Peyer's patch (tissue), 4 donors: ENCODE measurements at regions not wholly inside any gene's neighbourhood (a gene's known extent, or its start where the extent isn't known, plus 50 kb on each side); places are given as distances from the start of the nearest gene placed in this dataset.

Source experiments
- DNase-seq, 3 donors: peaks; one replicate each; pipeline ENCODE4 v3.0.0-alpha.2; 2017 to 2019
- H3K27ac ChIP-seq, 4 donors: fragments of 200-600 bp; sonication (generic); one replicate each; pipeline ENCODE4 v1.5.1; 2016 to 2019
- H3K27me3 ChIP-seq, 2 donors: fragments of 200-600 bp; sonication (generic); one replicate each; pipeline ENCODE4 v1.5.1; 2019
- H3K36me3 ChIP-seq, 3 donors: fragments of 200-600 bp; sonication (generic); one replicate each; pipeline ENCODE4 v1.5.1; 2016 to 2019
- H3K4me1 ChIP-seq, 4 donors: fragments of 200-600 bp; sonication (generic); one replicate each; pipeline ENCODE4 v1.5.1; 2016 to 2019
- H3K4me3 ChIP-seq, 4 donors: fragments of 200-600 bp; sonication (generic); 1 replicate in 3 of 4; 2 replicates in 1 of 4; pipeline ENCODE4 v1.5.1; 2016 to 2019; ENCODE audit warnings: mild to moderate bottlenecking in 1 of 4
- H3K9me3 ChIP-seq, 4 donors: fragments of 200-600 bp; sonication (generic); one replicate each; pipeline ENCODE4 v1.5.1; 2016 to 2019; ENCODE audit warnings: mild to moderate bottlenecking in 1 of 4
- POLR2A ChIP-seq, 2 donors: fragments of 450-650 bp; IDR thresholded peaks; one replicate each; pipeline ENCODE4 v1.5.1; 2017; ENCODE audit warnings: antibody characterized with exemption in 2 of 2, mild to moderate bottlenecking in 2 of 2, moderate library complexity in 2 of 2
- TF ChIP-seq, protein P1 (sequence below), 6 experiments: fragments of 450-650 bp in 4 of 6; fragments of 200-600 bp in 2 of 6; sonication (generic) in 1 of 6; IDR thresholded peaks; one replicate each; pipeline ENCODE4 v1.5.1; 2017 to 2019; ENCODE audit warnings: antibody characterized with exemption in 6 of 6, mild to moderate bottlenecking in 3 of 6, moderate library complexity in 1 of 6

- Histone ChIP-seq H3K36me3 (no peaks in the 10 kb centered on the region), H3K4me1 (no peaks in the 10 kb centered on the region), H3K9me3 (no peaks in the 10 kb centered on the region), H3K27me3 (no peaks in the 10 kb centered on the region), H3K27ac (no peak overlapping the region), H3K4me3 (no peak overlapping the region)
- TF ChIP-seq POLR2A (IDR thresholded peaks at IDR 0.05), result no peak
- TF ChIP-seq, protein P1, sequence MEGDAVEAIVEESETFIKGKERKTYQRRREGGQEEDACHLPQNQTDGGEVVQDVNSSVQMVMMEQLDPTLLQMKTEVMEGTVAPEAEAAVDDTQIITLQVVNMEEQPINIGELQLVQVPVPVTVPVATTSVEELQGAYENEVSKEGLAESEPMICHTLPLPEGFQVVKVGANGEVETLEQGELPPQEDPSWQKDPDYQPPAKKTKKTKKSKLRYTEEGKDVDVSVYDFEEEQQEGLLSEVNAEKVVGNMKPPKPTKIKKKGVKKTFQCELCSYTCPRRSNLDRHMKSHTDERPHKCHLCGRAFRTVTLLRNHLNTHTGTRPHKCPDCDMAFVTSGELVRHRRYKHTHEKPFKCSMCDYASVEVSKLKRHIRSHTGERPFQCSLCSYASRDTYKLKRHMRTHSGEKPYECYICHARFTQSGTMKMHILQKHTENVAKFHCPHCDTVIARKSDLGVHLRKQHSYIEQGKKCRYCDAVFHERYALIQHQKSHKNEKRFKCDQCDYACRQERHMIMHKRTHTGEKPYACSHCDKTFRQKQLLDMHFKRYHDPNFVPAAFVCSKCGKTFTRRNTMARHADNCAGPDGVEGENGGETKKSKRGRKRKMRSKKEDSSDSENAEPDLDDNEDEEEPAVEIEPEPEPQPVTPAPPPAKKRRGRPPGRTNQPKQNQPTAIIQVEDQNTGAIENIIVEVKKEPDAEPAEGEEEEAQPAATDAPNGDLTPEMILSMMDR (IDR thresholded peaks at IDR 0.05), result no peak
- no peak for DNase-seq
These were observed 275.2 kb upstream of the PCSK5 start for GRCh38 chr9:75615284-75615683.

GRCh38 chr9:75616052-75616451, 274.4 kb upstream of the PCSK5 start:
- no peak for DNase-seq
- H3K36me3 ChIP-seq, result no peaks in the 10 kb centered on the region
- no peak overlapping the region for H3K4me3 ChIP-seq
- H3K27ac ChIP-seq, result no peak overlapping the region
- no peaks in the 10 kb centered on the region for H3K4me1 ChIP-seq
- no peaks in the 10 kb centered on the region for H3K27me3 ChIP-seq
- no peak for TF ChIP-seq POLR2A (IDR thresholded peaks at IDR 0.05)
- TF ChIP-seq, protein P1 (IDR thresholded peaks at IDR 0.05), result no peak
- H3K9me3 ChIP-seq, result no peaks in the 10 kb centered on the region

GRCh38 chr9:75616841-75617566, 273.5 kb upstream of the PCSK5 start:
- Histone ChIP-seq H3K27ac (no peak overlapping the region), H3K9me3 (no peaks in the 10 kb centered on the region), H3K4me3 (no peak overlapping the region), H3K36me3 (no peaks in the 10 kb centered on the region), H3K27me3 (no peaks in the 10 kb centered on the region), H3K4me1 (no peaks in the 10 kb centered on the region)
- TF ChIP-seq, protein P1 (IDR thresholded peaks at IDR 0.05), result no peak
- no peak for TF ChIP-seq POLR2A (IDR thresholded peaks at IDR 0.05)
- DNase-seq, result no peak

DNA sequence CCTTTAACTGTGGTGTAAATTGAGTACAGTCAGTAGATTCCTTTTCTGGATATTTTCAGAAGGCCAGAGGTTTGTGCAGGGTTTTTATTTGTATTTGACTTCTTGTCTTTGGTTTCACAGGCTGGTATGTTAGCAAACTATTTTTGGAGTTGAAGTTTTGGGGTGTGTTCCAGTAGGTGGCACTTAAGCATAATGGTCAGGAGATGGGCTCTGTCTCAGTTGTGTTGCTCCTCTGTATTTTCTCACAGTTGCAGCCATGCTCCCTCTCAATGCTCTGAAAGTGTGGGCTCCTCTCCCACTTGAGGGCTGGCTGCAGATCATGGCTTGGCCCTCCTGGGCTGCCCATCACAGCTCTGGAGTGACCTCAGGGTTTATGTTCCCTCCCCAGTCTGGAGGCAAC, 267.0 kb upstream of the PCSK5 start:
- Histone ChIP-seq H3K4me3 (no peak overlapping the region), H3K27me3 (no peaks in the 10 kb centered on the region), H3K36me3 (no peaks in the 10 kb centered on the region), H3K27ac (no peak overlapping the region), H3K4me1 (no peaks in the 10 kb centered on the region), H3K9me3 (no peaks in the 10 kb centered on the region)
- TF ChIP-seq POLR2A (IDR thresholded peaks at IDR 0.05), result no peak
- TF ChIP-seq, protein P1 (IDR thresholded peaks at IDR 0.05), result no peak
- no peak for DNase-seq

DNA sequence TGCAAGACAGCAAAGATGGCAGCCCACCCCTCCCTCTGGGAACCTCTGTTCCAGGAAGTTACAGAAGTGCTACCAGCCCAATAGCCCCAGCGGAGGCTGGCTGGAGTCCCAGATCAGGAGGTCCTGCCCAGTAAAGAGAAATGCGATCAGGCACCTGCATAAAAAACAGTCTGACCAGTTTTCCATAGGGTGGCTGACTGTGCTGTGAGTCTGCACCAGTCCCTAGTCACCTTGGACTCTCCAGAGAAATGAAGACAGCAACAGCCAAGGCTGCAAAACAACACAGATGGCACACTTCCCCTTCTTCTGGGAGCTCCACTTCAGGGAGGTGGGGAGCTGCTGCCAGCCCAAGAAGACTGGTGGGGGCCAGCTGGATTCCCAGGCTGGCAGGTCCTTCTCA, 265.5 kb upstream of the PCSK5 start:
- H3K9me3 ChIP-seq, result no peaks in the 10 kb centered on the region
- TF ChIP-seq, protein P1 (IDR thresholded peaks at IDR 0.05), result no peak
- no peak for TF ChIP-seq POLR2A (IDR thresholded peaks at IDR 0.05)
- no peak overlapping the region for H3K27ac ChIP-seq
- H3K36me3 ChIP-seq, result no peaks in the 10 kb centered on the region
- H3K4me3 ChIP-seq, result no peak overlapping the region
- no peak for DNase-seq
- no peaks in the 10 kb centered on the region for H3K27me3 ChIP-seq
- H3K4me1 ChIP-seq, result no peaks in the 10 kb centered on the region

- Histone ChIP-seq H3K27ac (no peak overlapping the region), H3K4me1 (no peaks in the 10 kb centered on the region), H3K27me3 (no peaks in the 10 kb centered on the region), H3K4me3 (no peak overlapping the region), H3K36me3 (no peaks in the 10 kb centered on the region), H3K9me3 (no peaks in the 10 kb centered on the region)
- no peak for TF ChIP-seq POLR2A (IDR thresholded peaks at IDR 0.05)
- no peak for DNase-seq
These were observed 263.6 kb upstream of the PCSK5 start for GRCh38 chr9:75626860-75627259.
